Type B pancreatic cell (in vitro differentiated cells): ENCODE measurements at regions not wholly inside any gene's neighbourhood (a gene's known extent, or its start where the extent isn't known, plus 50 kb on each side); places are given as distances from the start of the nearest gene placed in this dataset.
"Not testable (repeated sequence)": the region's sequence is repeated elsewhere in the genome, so short reads cannot be mapped to it uniquely, and the experiment has no call there.

Experiments
- DNase-seq: peaks from one replicate; pipeline ENCODE4 v3.0.0; 2021; ENCODE audit warnings: mixed read lengths; ENCODE audit not compliant: unreplicated experiment; ENCODE audit errors: extremely low spot score
- H3K27ac Mint-ChIP-seq: 2 replicates; pipeline ENCODE4 v1.8.0; 2021; ENCODE audit warnings: mild to moderate bottlenecking, mixed read lengths
- H3K27me3 Mint-ChIP-seq: 2 replicates; pipeline ENCODE4 v1.8.0; 2021; ENCODE audit warnings: mixed read lengths
- H3K36me3 Mint-ChIP-seq: 2 replicates; pipeline ENCODE4 v1.8.0; 2021; ENCODE audit warnings: mixed read lengths
- H3K4me1 Mint-ChIP-seq: one replicate; pipeline ENCODE4 v1.8.0; 2021; ENCODE audit warnings: mixed read lengths; ENCODE audit not compliant: unreplicated experiment
- H3K4me3 Mint-ChIP-seq: 2 replicates; pipeline ENCODE4 v1.8.0; 2021; ENCODE audit warnings: mild to moderate bottlenecking, mixed read lengths
- H3K9me3 Mint-ChIP-seq: 2 replicates; pipeline ENCODE4 v1.8.0; 2021; ENCODE audit warnings: mixed read lengths
- CTCF ChIP-seq: fragments of 200-600 bp; sonication (generic); conservative IDR thresholded peaks from 2 replicates; pipeline ENCODE4 v1.5.0; 2021; ENCODE audit warnings: antibody characterized with exemption, mild to moderate bottlenecking

GRCh38 chr12:126963825-126964224 is 1303.1 kb upstream of the TMEM132C start:
- Mint-ChIP-seq H3K27ac (no peak overlapping the region), H3K4me3 (no peak overlapping the region), H3K36me3 (no peaks in the 10 kb centered on the region), H3K4me1 (no peaks in the 10 kb centered on the region), H3K9me3 (no peaks in the 10 kb centered on the region), H3K27me3 (peaks cover 8% of the 10 kb centered on the region)
- no peak for TF ChIP-seq CTCF
- DNase-seq, result no peak

GRCh38 chr12:126966498-126966897 is 1300.5 kb upstream of the TMEM132C start:
- no peak for TF ChIP-seq CTCF
- H3K36me3 Mint-ChIP-seq, result no peaks in the 10 kb centered on the region
- H3K9me3 Mint-ChIP-seq, result no peaks in the 10 kb centered on the region
- no peak overlapping the region for H3K27ac Mint-ChIP-seq
- no peak overlapping the region for H3K4me3 Mint-ChIP-seq
- peaks cover 8% of the 10 kb centered on the region for H3K27me3 Mint-ChIP-seq
- H3K4me1 Mint-ChIP-seq, result no peaks in the 10 kb centered on the region
- no peak for DNase-seq

GRCh38 chr12:126967152-126967551 is 1299.8 kb upstream of the TMEM132C start:
- H3K27ac Mint-ChIP-seq, result no peak overlapping the region
- H3K27me3 Mint-ChIP-seq, result peaks cover 12% of the 10 kb centered on the region
- no peak overlapping the region for H3K4me3 Mint-ChIP-seq
- H3K36me3 Mint-ChIP-seq, result no peaks in the 10 kb centered on the region
- H3K9me3 Mint-ChIP-seq, result no peaks in the 10 kb centered on the region
- no peak for TF ChIP-seq CTCF
- no peaks in the 10 kb centered on the region for H3K4me1 Mint-ChIP-seq
- DNase-seq, result no peak

GRCh38 chr12:126974779-126975178 is 1292.2 kb upstream of the TMEM132C start:
- Mint-ChIP-seq H3K4me3 (no peak overlapping the region), H3K27me3 (peaks cover 15% of the 10 kb centered on the region), H3K36me3 (no peaks in the 10 kb centered on the region), H3K4me1 (no peaks in the 10 kb centered on the region), H3K27ac (no peak overlapping the region), H3K9me3 (no peaks in the 10 kb centered on the region)
- DNase-seq, result no peak
- no peak for TF ChIP-seq CTCF

- Mint-ChIP-seq H3K27me3 (peaks cover 15% of the 10 kb centered on the region), H3K36me3 (no peaks in the 10 kb centered on the region), H3K9me3 (no peaks in the 10 kb centered on the region), H3K27ac (no peak overlapping the region), H3K4me3 (no peak overlapping the region), H3K4me1 (no peaks in the 10 kb centered on the region)
- no peak for TF ChIP-seq CTCF
- DNase-seq, result no peak
These were observed 1290.4 kb upstream of the TMEM132C start for GRCh38 chr12:126976579-126976978.

GRCh38 chr12:126979564-126979963 is 1287.4 kb upstream of the TMEM132C start:
- DNase-seq, H3K4me1 Mint-ChIP-seq, H3K27me3 Mint-ChIP-seq, H3K9me3 Mint-ChIP-seq, H3K36me3 Mint-ChIP-seq, H3K4me3 Mint-ChIP-seq, H3K27ac Mint-ChIP-seq: not testable (repeated sequence)
